ENCODE measurements at regions not wholly inside any gene's neighbourhood (a gene's known extent, or its start where the extent isn't known, plus 50 kb on each side); places are given as distances from the start of the nearest gene placed in this dataset.

DNA sequence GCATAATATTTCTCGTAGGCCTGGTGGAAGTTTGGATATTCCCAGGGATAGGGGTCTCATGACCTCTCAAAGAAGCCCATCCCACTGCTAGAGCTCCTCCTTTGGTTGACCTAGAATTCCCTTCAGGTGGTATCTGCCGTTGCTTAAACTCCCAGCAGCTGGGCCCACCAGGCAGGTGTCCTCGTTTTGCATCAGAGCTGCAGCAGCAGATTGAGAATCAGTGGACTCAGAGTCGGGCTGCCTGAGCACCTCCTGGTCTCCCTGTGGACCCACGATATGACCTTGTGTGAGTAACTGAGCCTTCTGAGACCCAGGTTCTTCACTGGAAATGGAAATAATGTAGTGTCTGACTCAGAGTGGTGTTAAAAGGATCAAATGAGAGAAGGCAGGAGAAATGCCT, 132.7 kb downstream of the PAPOLA start (continued):
- TF ChIP-seq EZH2 (IDR thresholded peaks at IDR 0.05; ENCODE audit: low read depth, unreplicated experiment) (no peak), ZNF114 (CRISPR knock-in tag; IDR thresholded peaks at IDR 0.05) (no peak), POLR2AphosphoS5 (IDR thresholded peaks at IDR 0.05; ENCODE audit: low read depth) (no peak), STAT1 (IDR thresholded peaks at IDR 0.05; ENCODE audit: unreplicated experiment) (no peak)

DNA sequence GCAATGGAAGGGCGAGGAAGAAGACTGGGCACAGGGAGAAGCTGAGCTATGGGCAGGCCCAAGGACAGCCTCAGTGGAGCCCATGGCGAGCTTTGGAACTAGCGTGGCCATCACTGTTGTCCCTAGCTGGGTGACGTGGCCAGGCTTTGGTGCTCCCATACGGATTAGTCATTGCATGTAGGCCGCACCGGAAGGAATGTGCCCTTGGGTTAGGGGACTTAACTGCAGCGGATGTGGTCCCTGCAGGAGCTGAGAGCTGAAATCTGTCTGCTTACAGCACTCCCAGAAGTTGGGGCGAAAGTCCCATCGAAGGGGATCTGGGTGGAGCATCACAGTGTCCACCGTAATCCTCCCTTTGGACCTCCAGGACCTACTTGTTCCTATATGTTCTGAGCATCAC, 133.7 kb downstream of the PAPOLA start:
- H3K4me3 Mint-ChIP-seq = no peak overlapping the region
- DNase-seq (ENCODE audit: low spot score) (no peak), ATAC-seq (no peak)
- Histone ChIP-seq H3K36me3 (ENCODE audit: insufficient read depth) (no peaks in the 10 kb centered on the region), H3K27me3 (ENCODE audit: insufficient read depth) (no peaks in the 10 kb centered on the region), H2AFZ (no peak overlapping the region), H3K4me3 (no peak overlapping the region), H3K27ac (ENCODE audit: low read depth) (no peak overlapping the region), H3K4me1 (ENCODE audit: insufficient read depth) (no peaks in the 10 kb centered on the region), H3K9me2 (ENCODE audit: insufficient read depth) (no peaks in the 10 kb centered on the region), H3K79me2 (replicated peaks; ENCODE audit: insufficient read depth) (no peaks in the 10 kb centered on the region), H4K20me1 (replicated peaks; ENCODE audit: insufficient read depth) (no peaks in the 10 kb centered on the region), H3F3A (replicated peaks; ENCODE audit: low read depth) (no peaks in the 10 kb centered on the region), H3K4me2 (no peak overlapping the region)
- H3K27me3 Mint-ChIP-seq (ENCODE audit: insufficient read depth, low read depth, poor library complexity) = peaks cover 7% of the 10 kb centered on the region
- H3K27ac Mint-ChIP-seq = no peak overlapping the region
- TF ChIP-seq ZNF114 (CRISPR knock-in tag; IDR thresholded peaks at IDR 0.05) (no peak), JUNB (IDR thresholded peaks at IDR 0.05; ENCODE audit: unreplicated experiment) (no peak), POLR2AphosphoS5 (IDR thresholded peaks at IDR 0.05; ENCODE audit: low read depth) (no peak), CREB1 (CRISPR knock-in tag; IDR thresholded peaks at IDR 0.05; ENCODE audit: low read depth) (no peak), EZH2phosphoT487 (IDR thresholded peaks at IDR 0.05; ENCODE audit: unreplicated experiment) (no peak), ZNF331 (CRISPR knock-in tag; IDR thresholded peaks at IDR 0.05; ENCODE audit: low read depth) (no peak), EZH2 (IDR thresholded peaks at IDR 0.05; ENCODE audit: low read depth, unreplicated experiment) (no peak), STAT1 (IDR thresholded peaks at IDR 0.05; ENCODE audit: unreplicated experiment) (no peak)
- TF ChIP-seq, protein P1, sequence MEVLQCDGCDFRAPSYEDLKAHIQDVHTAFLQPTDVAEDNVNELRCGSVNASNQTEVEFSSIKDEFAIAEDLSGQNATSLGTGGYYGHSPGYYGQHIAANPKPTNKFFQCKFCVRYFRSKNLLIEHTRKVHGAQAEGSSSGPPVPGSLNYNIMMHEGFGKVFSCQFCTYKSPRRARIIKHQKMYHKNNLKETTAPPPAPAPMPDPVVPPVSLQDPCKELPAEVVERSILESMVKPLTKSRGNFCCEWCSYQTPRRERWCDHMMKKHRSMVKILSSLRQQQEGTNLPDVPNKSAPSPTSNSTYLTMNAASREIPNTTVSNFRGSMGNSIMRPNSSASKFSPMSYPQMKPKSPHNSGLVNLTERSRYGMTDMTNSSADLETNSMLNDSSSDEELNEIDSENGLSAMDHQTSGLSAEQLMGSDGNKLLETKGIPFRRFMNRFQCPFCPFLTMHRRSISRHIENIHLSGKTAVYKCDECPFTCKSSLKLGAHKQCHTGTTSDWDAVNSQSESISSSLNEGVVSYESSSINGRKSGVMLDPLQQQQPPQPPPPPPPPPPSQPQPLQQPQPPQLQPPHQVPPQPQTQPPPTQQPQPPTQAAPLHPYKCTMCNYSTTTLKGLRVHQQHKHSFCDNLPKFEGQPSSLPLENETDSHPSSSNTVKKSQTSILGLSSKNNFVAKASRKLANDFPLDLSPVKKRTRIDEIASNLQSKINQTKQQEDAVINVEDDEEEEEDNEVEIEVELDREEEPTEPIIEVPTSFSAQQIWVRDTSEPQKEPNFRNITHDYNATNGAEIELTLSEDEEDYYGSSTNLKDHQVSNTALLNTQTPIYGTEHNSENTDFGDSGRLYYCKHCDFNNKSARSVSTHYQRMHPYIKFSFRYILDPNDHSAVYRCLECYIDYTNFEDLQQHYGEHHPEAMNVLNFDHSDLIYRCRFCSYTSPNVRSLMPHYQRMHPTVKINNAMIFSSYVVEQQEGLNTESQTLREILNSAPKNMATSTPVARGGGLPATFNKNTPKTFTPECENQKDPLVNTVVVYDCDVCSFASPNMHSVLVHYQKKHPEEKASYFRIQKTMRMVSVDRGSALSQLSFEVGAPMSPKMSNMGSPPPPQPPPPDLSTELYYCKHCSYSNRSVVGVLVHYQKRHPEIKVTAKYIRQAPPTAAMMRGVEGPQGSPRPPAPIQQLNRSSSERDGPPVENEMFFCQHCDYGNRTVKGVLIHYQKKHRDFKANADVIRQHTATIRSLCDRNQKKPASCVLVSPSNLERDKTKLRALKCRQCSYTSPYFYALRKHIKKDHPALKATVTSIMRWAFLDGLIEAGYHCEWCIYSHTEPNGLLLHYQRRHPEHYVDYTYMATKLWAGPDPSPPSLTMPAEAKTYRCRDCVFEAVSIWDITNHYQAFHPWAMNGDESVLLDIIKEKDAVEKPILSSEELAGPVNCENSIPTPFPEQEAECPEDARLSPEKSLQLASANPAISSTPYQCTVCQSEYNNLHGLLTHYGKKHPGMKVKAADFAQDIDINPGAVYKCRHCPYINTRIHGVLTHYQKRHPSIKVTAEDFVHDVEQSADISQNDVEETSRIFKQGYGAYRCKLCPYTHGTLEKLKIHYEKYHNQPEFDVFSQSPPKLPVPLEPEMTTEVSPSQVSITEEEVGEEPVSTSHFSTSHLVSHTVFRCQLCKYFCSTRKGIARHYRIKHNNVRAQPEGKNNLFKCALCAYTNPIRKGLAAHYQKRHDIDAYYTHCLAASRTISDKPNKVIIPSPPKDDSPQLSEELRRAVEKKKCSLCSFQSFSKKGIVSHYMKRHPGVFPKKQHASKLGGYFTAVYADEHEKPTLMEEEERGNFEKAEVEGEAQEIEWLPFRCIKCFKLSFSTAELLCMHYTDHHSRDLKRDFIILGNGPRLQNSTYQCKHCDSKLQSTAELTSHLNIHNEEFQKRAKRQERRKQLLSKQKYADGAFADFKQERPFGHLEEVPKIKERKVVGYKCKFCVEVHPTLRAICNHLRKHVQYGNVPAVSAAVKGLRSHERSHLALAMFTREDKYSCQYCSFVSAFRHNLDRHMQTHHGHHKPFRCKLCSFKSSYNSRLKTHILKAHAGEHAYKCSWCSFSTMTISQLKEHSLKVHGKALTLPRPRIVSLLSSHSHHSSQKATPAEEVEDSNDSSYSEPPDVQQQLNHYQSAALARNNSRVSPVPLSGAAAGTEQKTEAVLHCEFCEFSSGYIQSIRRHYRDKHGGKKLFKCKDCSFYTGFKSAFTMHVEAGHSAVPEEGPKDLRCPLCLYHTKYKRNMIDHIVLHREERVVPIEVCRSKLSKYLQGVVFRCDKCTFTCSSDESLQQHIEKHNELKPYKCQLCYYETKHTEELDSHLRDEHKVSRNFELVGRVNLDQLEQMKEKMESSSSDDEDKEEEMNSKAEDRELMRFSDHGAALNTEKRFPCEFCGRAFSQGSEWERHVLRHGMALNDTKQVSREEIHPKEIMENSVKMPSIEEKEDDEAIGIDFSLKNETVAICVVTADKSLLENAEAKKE (CRISPR knock-in tag; IDR thresholded peaks at IDR 0.05) = no peak
- TF ChIP-seq, protein P2, sequence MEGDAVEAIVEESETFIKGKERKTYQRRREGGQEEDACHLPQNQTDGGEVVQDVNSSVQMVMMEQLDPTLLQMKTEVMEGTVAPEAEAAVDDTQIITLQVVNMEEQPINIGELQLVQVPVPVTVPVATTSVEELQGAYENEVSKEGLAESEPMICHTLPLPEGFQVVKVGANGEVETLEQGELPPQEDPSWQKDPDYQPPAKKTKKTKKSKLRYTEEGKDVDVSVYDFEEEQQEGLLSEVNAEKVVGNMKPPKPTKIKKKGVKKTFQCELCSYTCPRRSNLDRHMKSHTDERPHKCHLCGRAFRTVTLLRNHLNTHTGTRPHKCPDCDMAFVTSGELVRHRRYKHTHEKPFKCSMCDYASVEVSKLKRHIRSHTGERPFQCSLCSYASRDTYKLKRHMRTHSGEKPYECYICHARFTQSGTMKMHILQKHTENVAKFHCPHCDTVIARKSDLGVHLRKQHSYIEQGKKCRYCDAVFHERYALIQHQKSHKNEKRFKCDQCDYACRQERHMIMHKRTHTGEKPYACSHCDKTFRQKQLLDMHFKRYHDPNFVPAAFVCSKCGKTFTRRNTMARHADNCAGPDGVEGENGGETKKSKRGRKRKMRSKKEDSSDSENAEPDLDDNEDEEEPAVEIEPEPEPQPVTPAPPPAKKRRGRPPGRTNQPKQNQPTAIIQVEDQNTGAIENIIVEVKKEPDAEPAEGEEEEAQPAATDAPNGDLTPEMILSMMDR (conservative IDR thresholded peaks at IDR 0.05; ENCODE audit: low read depth in 2 of 2) = no peak
- TF ChIP-seq, protein P3, sequence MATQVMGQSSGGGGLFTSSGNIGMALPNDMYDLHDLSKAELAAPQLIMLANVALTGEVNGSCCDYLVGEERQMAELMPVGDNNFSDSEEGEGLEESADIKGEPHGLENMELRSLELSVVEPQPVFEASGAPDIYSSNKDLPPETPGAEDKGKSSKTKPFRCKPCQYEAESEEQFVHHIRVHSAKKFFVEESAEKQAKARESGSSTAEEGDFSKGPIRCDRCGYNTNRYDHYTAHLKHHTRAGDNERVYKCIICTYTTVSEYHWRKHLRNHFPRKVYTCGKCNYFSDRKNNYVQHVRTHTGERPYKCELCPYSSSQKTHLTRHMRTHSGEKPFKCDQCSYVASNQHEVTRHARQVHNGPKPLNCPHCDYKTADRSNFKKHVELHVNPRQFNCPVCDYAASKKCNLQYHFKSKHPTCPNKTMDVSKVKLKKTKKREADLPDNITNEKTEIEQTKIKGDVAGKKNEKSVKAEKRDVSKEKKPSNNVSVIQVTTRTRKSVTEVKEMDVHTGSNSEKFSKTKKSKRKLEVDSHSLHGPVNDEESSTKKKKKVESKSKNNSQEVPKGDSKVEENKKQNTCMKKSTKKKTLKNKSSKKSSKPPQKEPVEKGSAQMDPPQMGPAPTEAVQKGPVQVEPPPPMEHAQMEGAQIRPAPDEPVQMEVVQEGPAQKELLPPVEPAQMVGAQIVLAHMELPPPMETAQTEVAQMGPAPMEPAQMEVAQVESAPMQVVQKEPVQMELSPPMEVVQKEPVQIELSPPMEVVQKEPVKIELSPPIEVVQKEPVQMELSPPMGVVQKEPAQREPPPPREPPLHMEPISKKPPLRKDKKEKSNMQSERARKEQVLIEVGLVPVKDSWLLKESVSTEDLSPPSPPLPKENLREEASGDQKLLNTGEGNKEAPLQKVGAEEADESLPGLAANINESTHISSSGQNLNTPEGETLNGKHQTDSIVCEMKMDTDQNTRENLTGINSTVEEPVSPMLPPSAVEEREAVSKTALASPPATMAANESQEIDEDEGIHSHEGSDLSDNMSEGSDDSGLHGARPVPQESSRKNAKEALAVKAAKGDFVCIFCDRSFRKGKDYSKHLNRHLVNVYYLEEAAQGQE (IDR thresholded peaks at IDR 0.05; ENCODE audit: unreplicated experiment) = no peak
- TF ChIP-seq, protein P4, sequence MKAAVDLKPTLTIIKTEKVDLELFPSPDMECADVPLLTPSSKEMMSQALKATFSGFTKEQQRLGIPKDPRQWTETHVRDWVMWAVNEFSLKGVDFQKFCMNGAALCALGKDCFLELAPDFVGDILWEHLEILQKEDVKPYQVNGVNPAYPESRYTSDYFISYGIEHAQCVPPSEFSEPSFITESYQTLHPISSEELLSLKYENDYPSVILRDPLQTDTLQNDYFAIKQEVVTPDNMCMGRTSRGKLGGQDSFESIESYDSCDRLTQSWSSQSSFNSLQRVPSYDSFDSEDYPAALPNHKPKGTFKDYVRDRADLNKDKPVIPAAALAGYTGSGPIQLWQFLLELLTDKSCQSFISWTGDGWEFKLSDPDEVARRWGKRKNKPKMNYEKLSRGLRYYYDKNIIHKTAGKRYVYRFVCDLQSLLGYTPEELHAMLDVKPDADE (IDR thresholded peaks at IDR 0.05) = no peak
- H3K9me3 Mint-ChIP-seq = no peaks in the 10 kb centered on the region
- H3K36me3 Mint-ChIP-seq (ENCODE audit: low read depth) = no peaks in the 10 kb centered on the region
- no peaks in the 10 kb centered on the region for H3K4me1 Mint-ChIP-seq

Data from GM23338 (cell line).